ENCODE measurements at regions not wholly inside any gene's neighbourhood (a gene's known extent, or its start where the extent isn't known, plus 50 kb on each side); places are given as distances from the start of the nearest gene placed in this dataset.

DNA sequence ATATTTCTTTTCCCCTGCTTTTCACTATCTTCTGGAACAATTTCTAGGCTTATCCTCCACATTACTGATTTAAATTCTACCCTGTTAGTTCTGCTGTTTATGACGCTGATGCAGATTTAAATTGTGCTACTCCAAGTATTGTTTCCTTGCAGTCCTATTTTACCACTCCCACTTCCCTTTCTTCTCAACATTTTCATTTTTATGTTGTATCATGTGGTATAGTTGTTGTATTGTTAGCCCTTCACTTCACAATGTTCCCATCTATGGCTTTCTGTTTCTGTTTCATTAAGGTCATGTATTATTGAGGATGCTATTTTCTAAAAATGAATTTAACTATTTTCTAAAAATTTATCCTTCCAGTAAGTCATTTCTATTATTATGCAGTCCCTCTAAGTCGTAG, 254.4 kb downstream of the NDUFS4 start:
- TF ChIP-seq, protein P1, sequence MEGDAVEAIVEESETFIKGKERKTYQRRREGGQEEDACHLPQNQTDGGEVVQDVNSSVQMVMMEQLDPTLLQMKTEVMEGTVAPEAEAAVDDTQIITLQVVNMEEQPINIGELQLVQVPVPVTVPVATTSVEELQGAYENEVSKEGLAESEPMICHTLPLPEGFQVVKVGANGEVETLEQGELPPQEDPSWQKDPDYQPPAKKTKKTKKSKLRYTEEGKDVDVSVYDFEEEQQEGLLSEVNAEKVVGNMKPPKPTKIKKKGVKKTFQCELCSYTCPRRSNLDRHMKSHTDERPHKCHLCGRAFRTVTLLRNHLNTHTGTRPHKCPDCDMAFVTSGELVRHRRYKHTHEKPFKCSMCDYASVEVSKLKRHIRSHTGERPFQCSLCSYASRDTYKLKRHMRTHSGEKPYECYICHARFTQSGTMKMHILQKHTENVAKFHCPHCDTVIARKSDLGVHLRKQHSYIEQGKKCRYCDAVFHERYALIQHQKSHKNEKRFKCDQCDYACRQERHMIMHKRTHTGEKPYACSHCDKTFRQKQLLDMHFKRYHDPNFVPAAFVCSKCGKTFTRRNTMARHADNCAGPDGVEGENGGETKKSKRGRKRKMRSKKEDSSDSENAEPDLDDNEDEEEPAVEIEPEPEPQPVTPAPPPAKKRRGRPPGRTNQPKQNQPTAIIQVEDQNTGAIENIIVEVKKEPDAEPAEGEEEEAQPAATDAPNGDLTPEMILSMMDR (IDR thresholded peaks at IDR 0.05) = no peak
- TF ChIP-seq POLR2A (IDR thresholded peaks at IDR 0.05) = no peak
- intact Hi-C loops (cut with DNase I; ENCODE audit: low total_unique reads) = no loop called here
- Histone ChIP-seq H3K9me3 (no peaks in the 10 kb centered on the region), H3K4me3 (no peak overlapping the region), H3K27me3 (no peaks in the 10 kb centered on the region), H3K4me1 (no peaks in the 10 kb centered on the region), H3K36me3 (ENCODE audit: low read depth, missing control alignments) (no peaks in the 10 kb centered on the region), H3K27ac (no peak overlapping the region)
- WGBS, 2 donors = 77 to 90% methylated on average over 2 of the region's 2 CpGs
- no peak for DNase-seq

DNA sequence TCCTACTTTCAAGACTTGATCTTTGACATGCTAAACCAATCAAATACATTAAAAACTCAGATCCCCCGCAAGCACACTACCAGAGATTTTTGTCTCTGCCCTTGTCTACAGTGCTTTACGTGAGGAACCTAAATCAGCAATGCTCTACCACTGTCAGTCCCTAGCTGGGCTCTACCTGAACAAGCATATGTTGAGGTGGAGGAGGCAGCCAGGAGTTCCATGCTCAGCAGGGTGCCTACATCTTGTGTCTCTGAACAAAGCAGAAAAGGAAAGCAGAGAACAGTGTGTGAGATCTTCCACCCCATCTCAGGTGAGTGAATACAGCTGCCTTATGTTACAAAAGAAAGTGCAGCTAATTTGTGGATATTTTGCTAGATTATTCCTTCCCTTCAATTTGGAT, 255.0 kb downstream of the NDUFS4 start:
- Histone ChIP-seq H3K27ac (no peak overlapping the region), H3K4me1 (no peaks in the 10 kb centered on the region), H3K27me3 (no peaks in the 10 kb centered on the region), H3K9me3 (no peaks in the 10 kb centered on the region), H3K4me3 (no peak overlapping the region), H3K36me3 (ENCODE audit: low read depth, missing control alignments) (no peaks in the 10 kb centered on the region)
- TF ChIP-seq, protein P1 (IDR thresholded peaks at IDR 0.05) = no peak
- no peak for TF ChIP-seq POLR2A (IDR thresholded peaks at IDR 0.05)
- intact Hi-C loops (cut with DNase I; ENCODE audit: low total_unique reads) = no loop called here
- no peak for DNase-seq
- WGBS, 2 donors = 82 to 93% methylated on average over 2 of the region's 2 CpGs

DNA sequence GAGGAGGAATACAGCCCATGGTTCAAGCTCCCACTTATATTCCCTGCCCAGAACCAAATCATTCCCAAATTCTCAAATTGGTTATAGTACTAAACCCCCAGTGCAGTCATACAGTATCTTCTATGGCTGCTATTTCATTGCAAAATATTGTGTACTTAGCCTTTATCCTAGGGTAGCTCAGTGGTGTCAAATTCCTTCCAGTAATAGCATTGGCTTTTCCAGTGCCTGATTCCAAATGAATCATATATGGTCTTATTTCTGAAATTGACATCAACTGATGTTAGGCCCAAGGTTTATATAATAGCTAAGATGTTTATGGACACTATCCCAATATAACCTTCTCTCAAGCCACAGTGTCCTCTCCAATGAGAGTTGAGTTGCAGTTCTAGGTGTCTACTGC, 256.7 kb downstream of the NDUFS4 start:
- TF ChIP-seq POLR2A (IDR thresholded peaks at IDR 0.05) = no peak
- TF ChIP-seq, protein P1 (IDR thresholded peaks at IDR 0.05) = no peak
- intact Hi-C loops (cut with DNase I; ENCODE audit: low total_unique reads) = no loop called here

DNA sequence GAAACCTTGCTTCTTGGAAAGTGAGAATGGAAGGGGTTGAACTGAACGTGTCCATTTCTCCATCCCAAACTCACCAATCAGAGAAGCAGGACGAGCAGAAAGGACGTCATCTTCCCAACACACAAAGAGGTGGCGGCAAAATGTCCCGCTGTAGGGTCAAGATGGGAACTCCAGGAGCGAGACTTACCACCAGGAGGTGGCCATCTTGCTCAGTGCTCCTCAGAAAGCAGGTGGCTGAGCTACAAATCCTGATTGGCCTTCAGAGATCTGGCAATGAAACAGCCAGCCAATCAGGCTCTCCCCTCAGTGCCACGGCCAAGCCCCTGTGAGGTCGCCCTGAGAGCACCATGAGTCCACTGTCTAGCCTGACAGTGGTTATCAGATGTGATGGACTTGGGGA, 259.0 kb downstream of the NDUFS4 start:
- DNase-seq = peak; percentile 53
- H3K27me3 ChIP-seq = no peaks in the 10 kb centered on the region
- H3K27ac ChIP-seq = no peak overlapping the region
- 71 to 86% methylated on average over 8 of the region's 8 CpGs for WGBS, 2 donors
- H3K9me3 ChIP-seq = no peaks in the 10 kb centered on the region
- no peak for TF ChIP-seq POLR2A (IDR thresholded peaks at IDR 0.05)
- TF ChIP-seq, protein P1 (IDR thresholded peaks at IDR 0.05) = no peak
- no peaks in the 10 kb centered on the region for H3K36me3 ChIP-seq (ENCODE audit: low read depth, missing control alignments)
- H3K4me3 ChIP-seq = peak overlapping the region in 1 of 2 donors; percentile 23
- intact Hi-C loops (cut with DNase I; ENCODE audit: low total_unique reads) = no loop called here
- no peaks in the 10 kb centered on the region for H3K4me1 ChIP-seq

More for the DNA sequence above, 256.7 kb downstream of the NDUFS4 start:
- Histone ChIP-seq H3K9me3 (no peaks in the 10 kb centered on the region), H3K36me3 (ENCODE audit: low read depth, missing control alignments) (no peaks in the 10 kb centered on the region), H3K4me1 (no peaks in the 10 kb centered on the region), H3K27ac (no peak overlapping the region), H3K27me3 (no peaks in the 10 kb centered on the region), H3K4me3 (no peak overlapping the region)
- no peak for DNase-seq

DNA sequence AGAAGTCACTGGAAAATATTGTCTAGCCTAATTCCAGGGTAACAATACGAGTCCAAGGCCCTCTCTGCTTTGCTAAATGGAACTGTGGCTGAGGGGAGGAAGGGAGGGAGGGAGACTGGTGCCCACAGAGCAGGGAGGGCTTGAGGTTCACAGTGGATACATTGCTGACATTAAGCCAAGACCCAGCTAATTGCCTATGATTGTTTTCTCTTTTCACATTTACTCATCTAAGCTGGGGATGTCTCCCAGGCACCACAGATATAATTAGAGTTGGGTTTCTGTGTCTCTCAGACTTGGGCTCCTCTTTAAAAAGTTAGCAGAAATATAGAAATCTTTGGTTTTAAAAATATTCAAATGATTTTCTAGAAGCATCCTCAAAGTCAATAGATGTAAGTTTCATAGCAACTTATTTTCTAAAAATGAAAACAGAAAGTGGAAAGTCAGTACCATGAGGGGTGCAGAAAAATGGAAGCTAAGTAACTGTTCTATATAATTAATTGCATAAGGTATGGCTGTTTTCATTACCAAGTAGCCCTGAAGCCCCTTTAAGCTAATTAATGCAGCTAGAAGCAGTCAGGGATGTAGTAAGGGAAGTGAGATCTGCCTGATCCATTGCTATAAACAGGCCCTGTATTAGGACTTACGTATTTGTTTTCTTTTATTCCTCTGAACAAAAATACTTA, 259.8 kb downstream of the NDUFS4 start:
- no peak overlapping the region for H3K27ac ChIP-seq
- no peaks in the 10 kb centered on the region for H3K9me3 ChIP-seq
- no peak overlapping the region for H3K4me3 ChIP-seq
- TF ChIP-seq, protein P1 (IDR thresholded peaks at IDR 0.05) = no peak
- no peak for TF ChIP-seq POLR2A (IDR thresholded peaks at IDR 0.05)
- WGBS, 2 donors = 40 to 64% methylated on average over 2 of the region's 2 CpGs
- intact Hi-C loops (cut with DNase I; ENCODE audit: low total_unique reads) = no loop called here
- no peak for DNase-seq
- H3K36me3 ChIP-seq (ENCODE audit: low read depth, missing control alignments) = no peaks in the 10 kb centered on the region
- H3K27me3 ChIP-seq = no peaks in the 10 kb centered on the region
- no peaks in the 10 kb centered on the region for H3K4me1 ChIP-seq
